Globus pallidus (tissue), 1 donor: ENCODE measurements at regions not wholly inside any gene's neighbourhood (a gene's known extent, or its start where the extent isn't known, plus 50 kb on each side); places are given as distances from the start of the nearest gene placed in this dataset.

Experiments
- DNase-seq: peaks from one replicate; pipeline ENCODE4 v3.0.0-alpha.2; 2015; ENCODE audit warnings: low spot score

DNA sequence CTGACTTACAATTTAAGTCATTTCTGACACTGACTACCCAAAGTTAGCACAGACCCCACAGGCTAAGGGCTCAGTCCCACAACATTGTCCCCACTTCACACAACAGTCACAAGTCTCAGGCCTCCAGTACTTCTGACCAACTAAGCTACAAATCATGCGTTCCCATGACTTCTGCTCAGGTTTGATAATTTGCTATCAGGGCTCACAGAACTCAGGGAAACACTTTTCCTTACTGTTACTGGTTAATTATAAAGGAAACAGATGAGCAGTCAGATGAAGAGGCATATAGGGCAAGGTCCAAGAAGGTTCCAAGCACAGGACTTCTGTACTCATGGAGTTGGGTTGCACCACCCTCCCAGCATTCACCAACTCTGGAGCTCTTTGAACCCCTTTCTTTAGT, 151.2 kb upstream of the TNR start:
- no peak for DNase-seq

DNA sequence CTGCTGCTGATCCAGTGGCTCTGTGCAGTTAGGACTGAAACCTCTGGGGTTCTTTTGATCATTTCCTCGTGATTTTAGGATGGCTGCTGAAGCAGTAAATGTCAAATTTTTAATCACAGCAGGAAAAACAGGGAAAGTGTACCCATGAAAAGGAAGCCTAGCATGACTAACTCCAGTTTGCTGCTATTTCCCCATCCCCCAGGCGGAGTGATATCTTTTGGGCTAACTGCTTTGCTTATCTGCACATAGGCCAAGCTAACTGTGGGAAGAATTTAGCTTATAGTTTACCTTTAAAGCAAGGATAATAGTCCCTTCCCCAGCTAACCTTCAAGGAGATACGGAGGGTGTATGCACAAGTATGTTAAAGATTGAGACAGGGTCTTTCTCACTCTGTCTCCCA, 149.8 kb upstream of the TNR start:
- DNase-seq: no peak

DNA sequence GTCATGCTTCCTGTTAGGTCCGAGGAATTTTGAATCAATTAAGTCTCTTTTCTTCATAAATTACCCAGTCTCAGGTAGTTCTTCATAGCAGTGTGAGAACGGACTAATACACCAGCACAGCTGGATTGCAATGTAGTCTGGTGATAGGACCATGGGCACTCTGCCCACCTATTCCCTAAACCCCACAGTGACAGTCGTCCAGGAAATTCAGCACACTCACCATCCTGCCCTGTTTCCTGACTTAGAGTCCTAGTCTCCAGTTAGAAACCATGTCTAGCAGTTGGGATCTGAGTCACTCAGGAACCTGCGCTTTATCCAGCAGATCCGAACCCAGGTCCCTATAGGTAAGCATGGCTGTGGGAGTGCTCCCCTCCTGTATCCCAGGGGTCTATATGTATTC, 149.3 kb upstream of the TNR start:
- DNase-seq: no peak

DNA sequence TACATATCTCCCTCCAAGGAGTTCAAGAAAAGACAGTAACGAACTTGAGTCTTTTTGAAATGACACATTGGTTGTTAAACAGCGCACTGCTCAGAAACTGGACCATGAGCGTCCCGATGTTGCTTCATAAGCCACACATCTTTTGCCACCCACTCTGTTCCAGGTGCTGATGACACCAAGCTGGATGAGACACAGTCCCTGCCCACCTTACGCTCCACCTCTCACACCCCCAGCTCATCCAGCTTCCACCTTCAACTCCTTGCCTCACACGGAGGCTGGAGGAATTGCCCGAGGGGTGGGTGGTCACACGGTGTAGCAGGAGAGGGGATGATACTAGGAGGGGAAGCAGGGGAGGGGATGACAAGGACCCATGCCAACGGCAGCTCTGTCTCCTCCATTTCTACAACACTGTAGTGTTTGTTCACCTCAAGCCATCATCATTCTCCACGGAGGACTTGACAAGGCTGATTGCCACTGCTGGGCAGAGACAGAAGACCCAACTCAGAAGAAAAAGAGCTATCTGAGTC, 148.5 kb upstream of the TNR start:
- DNase-seq: no peak

DNA sequence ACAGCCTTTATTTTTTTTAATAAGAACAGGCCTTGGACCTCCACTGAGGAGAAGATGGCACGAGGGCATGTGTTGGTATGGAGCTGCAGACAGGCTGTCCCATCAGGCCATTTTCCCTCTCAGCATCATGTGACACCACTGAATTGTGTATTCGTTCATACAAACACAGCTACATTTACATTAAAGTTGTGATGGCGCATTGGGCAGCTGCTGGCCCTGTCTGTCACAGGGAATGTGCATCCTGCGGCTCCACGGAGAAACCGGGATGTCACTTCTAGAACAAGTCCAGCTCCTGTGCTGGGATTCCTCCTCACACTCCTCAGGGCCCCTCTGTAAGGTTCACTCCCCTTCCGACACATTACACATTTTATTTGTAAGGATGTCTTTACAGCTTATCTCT, 147.6 kb upstream of the TNR start:
- DNase-seq: no peak

DNA sequence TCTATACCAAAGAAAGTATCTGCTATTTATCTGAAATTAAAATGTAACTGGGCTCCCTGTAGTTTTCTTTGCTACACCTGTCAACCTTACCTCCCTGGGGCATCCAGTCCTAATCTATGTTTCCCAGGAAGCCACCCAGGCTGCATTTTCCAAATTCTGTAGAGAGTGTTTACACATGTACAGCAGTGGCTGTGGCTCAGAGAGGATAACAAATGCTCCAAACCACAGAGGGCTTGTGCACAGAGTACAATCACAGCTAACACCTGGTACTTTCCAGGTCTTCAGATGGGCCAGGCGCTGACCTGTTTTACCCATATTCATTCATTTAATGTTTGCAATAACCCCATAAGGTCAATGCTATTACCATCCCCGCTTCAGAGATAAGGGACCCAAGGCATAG, 146.5 kb upstream of the TNR start:
- DNase-seq: no peak

DNA sequence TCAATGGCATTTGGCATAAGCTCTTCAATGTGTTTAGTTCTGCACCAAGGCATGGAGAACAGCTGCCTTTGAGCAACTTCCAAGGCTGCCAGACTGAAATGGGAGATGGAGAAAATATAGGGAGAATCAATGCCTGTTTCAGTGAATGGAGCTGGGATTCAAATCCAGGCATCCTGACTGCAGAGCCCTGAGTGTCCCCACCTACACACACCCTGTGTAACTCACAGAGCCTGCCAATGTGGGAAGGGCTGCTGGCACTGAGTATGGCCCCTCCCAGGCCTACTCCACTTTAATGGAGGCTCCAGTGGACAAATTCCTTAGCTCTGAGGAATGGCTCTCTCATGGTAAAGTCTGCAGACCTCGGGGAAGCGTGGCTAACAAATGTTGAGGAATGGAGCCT, 145.6 kb upstream of the TNR start:
- DNase-seq: no peak

DNA sequence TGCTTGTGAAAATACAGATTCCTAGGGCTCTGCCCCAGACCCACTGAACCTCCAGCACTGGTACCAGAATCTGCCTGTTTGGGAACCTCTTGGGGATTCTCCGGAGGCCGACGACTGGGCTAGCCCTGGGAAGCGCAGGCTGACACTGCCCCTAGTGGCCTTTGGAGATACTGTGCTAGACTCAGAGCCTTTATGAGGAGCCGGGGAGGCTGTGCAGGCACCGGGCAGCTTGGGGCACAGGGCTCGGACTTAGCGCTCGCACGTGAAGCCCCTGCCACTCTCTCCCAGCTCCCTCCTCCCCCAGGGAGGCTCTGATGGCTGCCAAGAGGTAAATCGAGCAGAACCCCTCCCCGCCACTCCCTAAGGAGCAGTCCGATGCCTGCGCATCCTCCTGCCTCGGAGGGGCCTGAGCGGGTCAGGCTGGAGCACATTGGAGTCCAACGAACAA, 144.6 kb upstream of the TNR start:
- DNase-seq: peak; percentile 85

DNA sequence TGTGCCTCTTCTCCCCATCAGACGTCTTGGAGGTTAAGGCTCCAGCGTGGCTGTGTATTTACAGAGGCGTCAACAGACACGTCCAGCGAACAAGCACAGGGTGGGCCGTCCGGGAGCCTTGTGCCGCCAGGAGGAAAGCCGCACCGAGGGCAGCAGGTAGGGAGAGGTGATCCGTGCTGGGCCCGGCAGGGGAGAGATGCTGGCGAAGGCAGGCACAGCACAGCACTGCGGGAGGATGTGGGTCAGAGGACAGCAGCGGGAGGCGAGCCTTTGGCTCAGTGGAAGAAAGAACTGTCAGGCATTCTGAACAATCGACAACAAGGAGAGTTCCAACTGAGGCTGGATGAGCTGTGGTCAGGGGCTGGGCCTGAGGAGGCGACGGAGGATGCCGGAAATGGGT, 144.1 kb upstream of the TNR start:
- DNase-seq: no peak

DNA sequence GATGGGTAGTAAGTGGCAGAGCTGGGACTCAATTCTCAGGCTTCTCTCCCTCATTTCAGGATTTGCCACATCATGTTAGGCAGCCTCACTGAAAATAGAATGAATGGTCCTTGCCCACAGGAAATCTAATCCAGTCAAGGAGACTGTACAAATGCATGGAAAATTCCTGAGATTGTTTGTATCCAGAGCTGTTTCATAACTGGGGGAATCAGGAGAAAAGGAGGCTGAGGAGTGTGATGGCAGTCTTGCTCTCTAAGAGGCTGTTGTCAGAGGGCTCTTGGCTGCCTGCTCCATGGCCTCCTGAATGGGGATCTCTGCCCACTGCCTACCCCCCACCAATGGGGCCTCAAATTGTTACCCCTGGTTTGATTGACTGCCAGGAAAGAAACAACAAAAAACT, 141.9 kb upstream of the TNR start:
- DNase-seq: no peak

DNA sequence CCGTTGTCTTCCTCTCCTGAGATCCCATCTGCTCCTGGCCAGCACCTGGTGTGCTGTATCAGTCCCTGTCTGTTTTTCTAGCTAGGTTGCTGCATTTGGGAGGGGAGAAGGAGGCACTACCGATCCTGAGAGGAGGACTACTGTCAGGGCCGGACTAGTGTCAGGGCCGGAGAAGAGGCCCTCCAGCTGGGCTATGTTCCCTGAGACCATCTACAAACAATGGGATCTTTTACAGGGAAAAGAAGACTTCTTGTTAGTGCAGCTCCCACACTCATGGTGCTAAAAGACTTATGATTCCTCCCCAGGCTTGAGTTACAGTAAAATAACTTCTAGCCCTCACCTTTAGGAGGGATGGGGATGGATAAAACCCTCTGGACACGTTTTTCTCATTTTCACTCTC, 141.0 kb upstream of the TNR start:
- peak; percentile 68 for DNase-seq

DNA sequence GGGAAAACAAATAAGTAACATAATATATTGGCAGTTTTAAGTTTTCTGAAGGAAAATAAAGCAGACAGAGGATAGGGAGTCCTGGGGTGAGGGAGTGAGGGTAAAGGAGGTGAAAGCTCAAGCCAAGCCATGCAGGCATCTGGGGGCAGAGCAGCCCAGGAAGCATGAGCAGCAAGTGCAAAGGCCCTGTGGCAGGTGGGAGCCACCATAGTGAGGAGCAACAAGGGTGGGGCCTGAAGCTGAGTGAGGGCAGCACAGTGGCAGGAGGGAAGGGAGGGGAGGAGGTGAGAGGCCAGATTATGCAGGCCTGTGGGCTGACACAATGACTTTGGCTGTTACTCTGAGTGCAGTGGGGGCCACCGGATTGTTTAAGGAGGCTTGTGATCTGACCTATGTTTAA, 138.8 kb upstream of the TNR start:
- DNase-seq: no peak

DNA sequence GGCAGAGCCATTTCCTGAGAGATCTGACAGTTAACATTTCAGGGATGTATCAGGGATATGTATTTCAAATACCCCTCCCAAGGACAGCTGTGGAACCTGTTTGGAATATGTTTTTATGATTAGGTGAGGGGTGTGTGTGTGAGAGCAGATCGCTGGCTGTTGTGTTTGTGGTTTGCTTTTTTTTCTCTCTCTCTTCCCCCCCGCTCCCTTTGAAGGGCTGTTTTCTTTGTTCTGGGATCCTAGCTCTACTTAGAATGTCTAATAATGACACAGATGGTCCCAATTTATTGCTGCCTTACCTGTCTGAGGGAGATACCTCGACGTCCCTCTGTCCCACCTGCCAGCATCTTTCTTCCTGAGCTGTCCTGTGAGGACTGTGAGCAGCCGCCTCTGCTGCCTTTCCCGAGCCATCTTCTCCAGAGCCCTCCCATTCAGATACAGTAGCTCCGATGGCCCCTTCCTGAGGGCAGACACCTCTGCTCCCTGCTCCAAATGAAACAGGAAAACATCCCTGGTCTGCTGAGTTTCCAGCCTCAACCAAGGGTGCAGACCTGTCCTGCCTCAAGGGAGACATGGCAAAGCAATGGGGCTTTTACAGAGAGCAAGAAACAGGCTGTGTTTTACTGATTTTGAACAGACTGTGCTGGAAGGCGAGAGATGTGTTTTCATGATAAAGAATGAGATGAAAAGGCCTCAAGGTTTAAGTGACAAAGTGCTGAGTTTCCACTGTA, 138.0 kb upstream of the TNR start:
- DNase-seq: no peak

DNA sequence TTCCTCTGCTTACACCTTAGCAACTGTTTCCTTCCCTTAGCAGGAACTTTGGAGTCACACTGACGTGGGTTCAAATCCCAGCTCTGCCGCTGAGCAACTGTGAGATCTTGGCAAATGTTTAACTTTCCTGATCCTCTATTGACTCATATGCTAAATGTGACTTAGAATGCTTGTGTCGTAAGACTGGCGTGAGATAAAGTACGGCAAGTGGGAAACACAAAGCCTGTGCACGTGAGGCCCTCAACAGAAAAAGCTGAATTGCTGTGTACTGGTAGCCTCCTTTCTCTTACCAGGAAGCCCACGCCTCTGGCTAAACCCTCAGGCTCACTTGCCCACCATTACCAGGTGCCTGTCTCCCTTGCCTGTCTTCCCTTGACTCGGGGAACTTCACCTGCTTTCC, 135.4 kb upstream of the TNR start:
- DNase-seq: no peak

DNA sequence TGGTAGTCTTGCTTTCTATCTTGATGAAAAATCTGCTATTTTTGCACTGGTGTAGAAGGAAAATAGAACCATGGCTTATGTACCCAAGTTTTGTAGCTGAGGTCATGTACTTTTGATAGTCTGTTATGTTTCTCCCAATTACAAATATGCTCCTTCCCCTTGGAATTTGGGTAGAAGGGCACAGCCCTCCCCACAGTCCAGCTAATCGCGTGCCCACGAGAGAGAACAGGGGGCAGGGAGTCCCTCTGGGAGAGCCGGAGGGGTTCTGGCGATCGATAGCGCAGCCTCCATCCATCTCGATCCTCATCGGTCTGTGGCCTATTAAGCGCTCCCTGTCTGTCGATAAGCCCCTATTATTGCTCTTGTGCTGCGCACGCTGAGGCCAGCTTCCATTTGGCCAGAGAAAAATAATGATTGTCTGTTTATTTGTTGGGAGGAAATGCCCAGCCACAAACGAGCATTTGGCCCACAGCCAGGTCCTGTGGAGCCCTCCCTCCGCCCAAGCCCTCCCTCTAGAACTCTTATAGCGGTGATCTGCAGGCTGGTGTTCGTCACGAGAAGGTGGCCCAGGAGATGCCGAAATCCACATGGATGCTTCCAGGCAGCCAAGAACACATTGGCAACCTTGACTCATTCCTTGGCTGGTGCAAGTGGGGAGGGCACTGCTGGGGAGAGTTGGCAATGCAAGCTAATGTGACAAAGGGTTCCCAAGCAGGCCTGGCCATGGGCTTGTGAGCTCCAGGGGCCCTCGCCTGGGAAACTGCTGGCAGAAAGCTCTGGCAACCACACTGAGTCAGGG, 134.7 kb upstream of the TNR start:
- peak; percentile 78 for DNase-seq

DNA sequence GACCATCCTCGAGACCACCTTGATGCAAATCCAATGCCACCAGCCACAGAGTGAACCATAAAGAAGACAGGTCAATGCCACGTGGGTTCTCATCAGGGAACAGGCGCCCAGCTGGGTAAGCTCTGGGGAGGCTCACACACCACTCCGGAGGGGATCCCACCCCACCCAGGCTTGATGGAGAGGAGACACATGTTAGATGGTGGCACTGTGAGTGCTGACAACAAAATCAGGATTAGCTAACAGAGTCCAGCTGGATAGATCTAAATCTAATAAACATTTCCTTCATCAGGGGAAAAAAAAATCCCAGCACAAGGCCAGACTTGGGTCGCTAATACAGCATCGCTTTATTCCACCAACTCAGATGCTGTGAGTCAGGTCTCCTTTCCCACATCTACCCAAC, 132.2 kb upstream of the TNR start:
- DNase-seq: no peak

DNA sequence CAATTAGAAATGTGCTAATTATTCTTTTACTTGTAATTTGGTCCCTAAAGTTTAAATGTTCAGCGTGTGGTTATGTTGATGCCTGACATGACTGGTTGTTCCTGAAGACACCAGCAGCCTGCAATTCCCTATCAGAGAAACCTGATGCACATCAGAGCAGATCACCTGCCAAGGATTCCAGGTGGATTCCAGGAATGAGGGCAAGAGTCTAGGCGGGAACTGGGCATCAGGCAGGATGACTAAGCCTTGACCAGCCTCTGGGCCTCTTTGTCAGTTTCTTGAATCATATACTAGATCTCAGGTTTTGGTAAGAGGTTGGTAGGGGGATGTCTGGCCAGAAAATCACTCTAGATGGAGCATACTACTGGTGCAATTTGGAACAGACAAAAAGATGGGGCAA, 130.7 kb upstream of the TNR start:
- no peak for DNase-seq

DNA sequence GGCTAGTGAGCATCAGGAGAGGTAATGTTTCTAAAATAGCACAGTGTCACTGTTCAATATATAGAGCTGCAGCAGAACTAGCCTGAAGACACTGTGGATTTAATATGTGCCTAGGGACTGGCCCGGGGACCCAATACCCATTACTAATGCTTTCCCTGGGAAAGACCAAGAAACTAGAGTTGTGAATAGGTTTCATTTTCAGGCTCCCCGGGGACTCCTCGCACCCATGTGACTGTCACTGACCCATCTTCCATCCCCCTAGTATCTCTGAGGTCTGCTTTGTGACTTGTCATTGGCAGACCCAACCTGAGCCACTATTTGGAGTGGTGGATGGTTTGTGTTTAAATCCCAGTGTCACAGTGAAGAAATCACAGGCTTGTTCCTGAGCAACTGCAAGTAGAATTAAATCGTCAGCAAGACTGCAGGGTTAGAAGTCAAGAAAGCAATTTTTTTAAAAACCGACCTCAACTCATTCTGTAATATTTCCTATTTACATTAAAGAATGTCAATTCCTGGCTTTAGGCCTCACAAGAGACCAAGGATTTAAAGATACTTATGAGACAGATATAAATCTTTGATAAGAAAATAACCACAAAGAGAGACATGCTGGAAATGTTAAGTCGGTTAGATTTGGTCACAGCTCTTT, 130.0 kb upstream of the TNR start:
- DNase-seq: no peak

DNA sequence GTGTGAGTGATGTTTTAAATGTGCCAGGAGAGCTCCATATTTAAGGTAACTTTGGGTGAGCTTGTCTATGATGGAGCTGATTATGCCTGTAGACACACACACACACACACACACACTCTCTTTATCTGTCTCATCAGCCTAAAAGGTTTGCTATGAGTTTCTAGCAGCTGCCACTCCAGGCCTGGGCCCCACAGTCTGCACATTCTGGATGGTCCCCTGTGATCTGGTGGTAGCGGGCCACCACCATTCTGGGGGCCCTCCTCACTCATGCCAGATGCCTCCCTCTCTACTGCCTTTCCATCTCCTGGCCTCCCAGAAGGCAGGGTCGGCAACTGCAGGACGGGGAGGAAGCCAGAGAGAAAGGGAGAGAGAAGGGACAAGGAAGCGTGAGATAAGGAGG, 129.2 kb upstream of the TNR start:
- DNase-seq: no peak

DNA sequence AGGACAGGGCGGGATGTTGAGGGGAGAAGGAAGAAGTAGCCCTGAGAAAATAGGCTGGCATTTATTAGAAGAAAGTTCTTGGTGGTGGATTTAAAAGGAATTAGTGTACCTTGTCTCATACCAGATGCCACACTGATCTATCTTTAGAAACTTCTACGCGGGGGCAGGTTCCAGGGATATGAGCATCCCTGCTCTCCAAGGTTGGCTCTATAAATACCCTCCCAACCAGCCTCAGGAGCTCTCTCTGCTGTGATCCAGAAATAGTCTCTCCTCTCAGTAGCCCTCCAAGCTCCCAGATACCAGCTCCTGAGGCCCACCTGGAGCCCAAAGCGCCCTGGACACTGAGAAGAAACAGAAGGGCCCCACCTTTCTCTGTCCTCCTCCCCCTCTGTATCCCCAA, 128.3 kb upstream of the TNR start:
- DNase-seq: no peak

DNA sequence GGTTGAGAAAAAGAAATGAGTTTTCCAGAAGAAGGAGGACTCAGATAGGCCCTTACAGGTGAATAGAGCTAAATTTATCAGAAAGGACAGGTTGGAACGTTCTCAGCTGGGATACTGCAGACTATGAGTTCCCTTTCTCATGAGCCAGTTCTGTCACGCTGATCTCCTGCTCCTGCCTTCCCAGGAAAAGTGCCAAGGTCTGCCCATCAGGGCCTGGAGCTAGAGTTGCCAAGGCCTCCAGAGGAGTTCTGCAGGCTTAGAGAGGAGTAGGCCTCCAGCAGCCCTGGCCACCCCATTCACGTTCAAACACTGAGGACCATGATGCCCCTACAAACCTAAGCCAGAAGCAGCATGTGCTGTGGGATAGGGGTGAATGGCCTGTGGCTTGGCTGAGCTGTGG, 126.8 kb upstream of the TNR start:
- DNase-seq: no peak

DNA sequence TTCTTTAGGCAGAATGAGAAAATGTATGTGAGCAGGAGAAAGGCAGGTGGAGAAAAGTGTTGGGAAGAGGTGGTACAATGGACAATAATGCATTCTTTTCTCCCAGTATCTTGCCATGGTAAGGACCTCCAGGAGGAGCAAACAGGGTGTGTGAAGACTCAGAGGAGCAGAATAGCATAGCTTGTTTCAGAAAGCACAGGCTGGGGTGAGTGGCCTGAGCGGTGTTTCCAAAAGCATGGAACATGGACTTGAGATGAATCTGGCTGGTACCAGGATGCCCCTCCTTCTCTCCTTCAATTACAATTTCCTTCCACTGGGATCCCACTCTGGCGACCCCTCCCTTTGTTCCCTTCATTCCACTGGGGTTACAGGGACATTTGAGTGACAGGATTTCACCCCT, 123.4 kb upstream of the TNR start:
- DNase-seq: no peak
